PC-9 (cell line): ENCODE measurements at regions not wholly inside any gene's neighbourhood (a gene's known extent, or its start where the extent isn't known, plus 50 kb on each side); places are given as distances from the start of the nearest gene placed in this dataset.

Experiments used
- BruUV-seq: library from RNA; stranded (reverse); fragments of 400-500 nt; replicated peaks from 2 replicates; lab custom pipeline; 2021; lab: Mats Ljungman, UMichigan
- CTCF ChIA-PET: fragments of 300-600 bp; sonication (Branson Sonifier 250); formaldehyde crosslinking; loops from one replicate; lab custom pipeline; 2022; ENCODE audit warnings: antibody characterized with exemption; lab: Charles Lee
- POLR2A ChIA-PET: fragments of 300-600 bp; sonication (Branson Sonifier 250); formaldehyde crosslinking; loops from one replicate; lab custom pipeline; 2022; ENCODE audit warnings: antibody characterized with exemption; ENCODE audit not compliant: unreplicated experiment; lab: Charles Lee
- DNase-seq, 2 experiments: peaks; one replicate each; pipeline versions ENCODE4 v3.0.0 to v3.0.0-alpha.2; 2015 to 2022; ENCODE audit warnings: mixed read lengths in 1 of 2
- H2AFZ ChIP-seq: fragments of 200-600 bp; sonication (generic); 2 replicates; pipeline ENCODE4 v1.8.1; 2017; ENCODE audit warnings: antibody characterized with exemption
- H3F3A ChIP-seq: fragments of 200-600 bp; sonication (generic); 2 replicates; pipeline ENCODE4 v1.8.1; 2017; ENCODE audit warnings: antibody characterized with exemption, mild to moderate bottlenecking, low read depth; ENCODE audit not compliant: insufficient read depth
- H3K27ac ChIP-seq: fragments of 200-600 bp; sonication (generic); 2 replicates; pipeline ENCODE4 v1.6.1; 2016; ENCODE audit warnings: mixed run types
- H3K27me3 ChIP-seq: fragments of 200-600 bp; sonication (generic); 2 replicates; pipeline ENCODE4 v1.6.1; 2016; ENCODE audit warnings: low read depth, mixed run types; ENCODE audit not compliant: insufficient read depth
- H3K36me3 ChIP-seq: fragments of 200-600 bp; sonication (generic); 2 replicates; pipeline ENCODE4 v1.6.1; 2016; ENCODE audit warnings: low read depth, mixed run types
- H3K4me1 ChIP-seq: fragments of 200-600 bp; sonication (generic); replicated peaks from 2 replicates; pipeline ENCODE4 v1.6.1; 2016; ENCODE audit warnings: mixed run types; ENCODE audit not compliant: insufficient read depth
- H3K4me2 ChIP-seq: fragments of 200-600 bp; sonication (generic); 2 replicates; pipeline ENCODE4 v1.6.1; 2017; ENCODE audit warnings: mixed run types
- H3K4me3 ChIP-seq: fragments of 200-600 bp; sonication (generic); 2 replicates; pipeline ENCODE4 v1.6.1; 2016; ENCODE audit warnings: mixed run types
- H3K79me2 ChIP-seq: fragments of 200-600 bp; sonication (generic); 2 replicates; pipeline ENCODE4 v1.6.1; 2017; ENCODE audit warnings: low read depth, mixed run types
- H3K9me2 ChIP-seq: fragments of 200-600 bp; sonication (generic); 2 replicates; pipeline ENCODE4 v1.8.1; 2017; ENCODE audit warnings: mild to moderate bottlenecking; ENCODE audit not compliant: insufficient read depth
- H3K9me3 ChIP-seq: fragments of 200-600 bp; sonication (generic); 2 replicates; pipeline ENCODE4 v1.8.1; 2016; ENCODE audit warnings: low read depth; ENCODE audit not compliant: insufficient read depth
- H4K20me1 ChIP-seq: fragments of 200-600 bp; sonication (generic); 2 replicates; pipeline ENCODE4 v1.8.1; 2017; ENCODE audit not compliant: insufficient read depth
- CTCF ChIP-seq: fragments of 200-600 bp; sonication (generic); conservative IDR thresholded peaks from 2 replicates; pipeline ENCODE4 v1.6.1; 2017; ENCODE audit warnings: mixed run types, antibody characterized with exemption, mild to moderate bottlenecking, moderate library complexity
- EZH2 ChIP-seq: fragments of 200-600 bp; sonication (generic); IDR thresholded peaks from 2 replicates; pipeline ENCODE4 v1.8.0; 2017; ENCODE audit warnings: antibody characterized with exemption, low read depth
- intact Hi-C: fragments of 100-400 bp; cut with micrococcal nuclease; formaldehyde crosslinking; loops from one replicate; pipeline ENCODE4 v1.10.0; 2022; ENCODE audit not compliant: unreplicated experiment

DNA sequence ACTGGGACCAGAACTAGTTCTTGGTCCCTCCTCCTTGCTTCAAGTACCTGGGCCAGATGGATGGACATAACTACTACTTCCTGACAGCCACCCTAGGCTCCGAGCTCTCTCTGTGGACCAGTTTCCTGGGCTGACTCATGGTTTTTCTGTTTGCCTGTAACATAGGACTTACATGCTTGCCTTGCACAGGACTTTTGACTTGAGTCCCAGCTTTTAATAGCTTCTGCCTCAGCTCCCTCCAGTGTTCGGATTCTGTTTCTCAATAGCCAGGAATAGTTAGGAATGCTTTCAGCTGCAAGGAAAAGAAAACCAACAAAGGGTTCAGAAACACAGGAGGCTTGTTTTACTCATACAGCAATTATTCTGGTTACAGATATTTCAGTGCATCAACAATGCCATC, 405.9 kb downstream of the ZNF536 start:
- POLR2A ChIA-PET = no interaction called here

GRCh38 chr19:30775956-30776355, 403.8 kb downstream of the ZNF536 start:
- H3F3A ChIP-seq = no peaks in the 10 kb centered on the region
- peaks cover 11% of the 10 kb centered on the region; the same call in 1 of the 2 replicates for H3K27me3 ChIP-seq
- H3K9me2 ChIP-seq = no peaks in the 10 kb centered on the region
- BruUV-seq = no TSS peak
- no peaks in the 10 kb centered on the region for H3K4me1 ChIP-seq
- TF ChIP-seq CTCF (no peak), EZH2 (no peak)
- H3K4me2 ChIP-seq = no peak overlapping the region
- H3K79me2 ChIP-seq = no peaks in the 10 kb centered on the region
- H4K20me1 ChIP-seq = no peaks in the 10 kb centered on the region
- no peak overlapping the region for H2AFZ ChIP-seq
- no peaks in the 10 kb centered on the region for H3K36me3 ChIP-seq
- intact Hi-C loops = no loop called here
- ChIA-PET POLR2A (no interaction called here), CTCF (no interaction called here)
- H3K27ac ChIP-seq = no peak overlapping the region
- DNase-seq = no peak
- H3K4me3 ChIP-seq = no peak overlapping the region
- H3K9me3 ChIP-seq = 0 out of 2 replicates have a peak, but pooled peaks cover 3% of the 10 kb centered on the region

More for the DNA sequence above, 405.9 kb downstream of the ZNF536 start:
- Histone ChIP-seq H3K4me3 (no peak overlapping the region), H3K27me3 (peaks cover 11% of the 10 kb centered on the region; the same call in 1 of the 2 replicates), H4K20me1 (no peaks in the 10 kb centered on the region), H3K79me2 (no peaks in the 10 kb centered on the region), H3F3A (no peaks in the 10 kb centered on the region), H3K4me2 (no peak overlapping the region), H3K9me3 (no peaks in the 10 kb centered on the region), H3K4me1 (no peaks in the 10 kb centered on the region), H3K36me3 (no peaks in the 10 kb centered on the region), H2AFZ (no peak overlapping the region), H3K9me2 (no peaks in the 10 kb centered on the region), H3K27ac (no peak overlapping the region)
- TF ChIP-seq EZH2 (no peak), CTCF (no peak)
- CTCF ChIA-PET = no interaction called here
- DNase-seq = no peak
- intact Hi-C loops = no loop called here
- no TSS peak for BruUV-seq

- Histone ChIP-seq H3K27ac (no peak overlapping the region), H3F3A (no peaks in the 10 kb centered on the region), H3K9me3 (0 out of 2 replicates have a peak, but pooled peaks cover 3% of the 10 kb centered on the region), H3K27me3 (no peaks in the 10 kb centered on the region; the same call in 1 of the 2 replicates), H3K4me1 (no peaks in the 10 kb centered on the region), H3K36me3 (no peaks in the 10 kb centered on the region), H2AFZ (no peak overlapping the region), H3K4me2 (no peak overlapping the region), H3K4me3 (no peak overlapping the region), H3K79me2 (no peaks in the 10 kb centered on the region), H3K9me2 (no peaks in the 10 kb centered on the region), H4K20me1 (no peaks in the 10 kb centered on the region)
- ChIA-PET POLR2A (no interaction called here), CTCF (no interaction called here)
- no peak for DNase-seq
- TF ChIP-seq CTCF = no peak
- no peak for TF ChIP-seq EZH2
- BruUV-seq = no TSS peak
- intact Hi-C loops = no loop called here
Measured at GRCh38 chr19:30774252-30774766, 402.1 kb downstream of the ZNF536 start.
